Small intestine (tissue), 7 donors: ENCODE measurements at regions not wholly inside any gene's neighbourhood (a gene's known extent, or its start where the extent isn't known, plus 50 kb on each side); places are given as distances from the start of the nearest gene placed in this dataset.

Experiments used
- DNase-seq, 2 donors: peaks; one replicate each; pipeline versions ENCODE4 v3.0.0 to v3.0.0-alpha.2; 2013
- FAIRE-seq: peaks from 2 replicates; lab custom pipeline; 2012; peaks lifted over from hg19 to GRCh38; lab: Jason Lieb, UNC
- H3K27ac ChIP-seq, 3 donors: one replicate each; pipeline ENCODE4 v1.5.1; 2013; ENCODE audit warnings: low read length in 2 of 3, mild to moderate bottlenecking in 2 of 3, control low read depth in 1 of 3, inconsistent platforms in 1 of 3, low read depth in 1 of 3, moderate library complexity in 1 of 3
- H3K27me3 ChIP-seq, 3 donors: one replicate each; pipeline ENCODE4 v1.6.1; 2013; ENCODE audit warnings: low read length in 3 of 3, inconsistent platforms in 1 of 3; ENCODE audit not compliant: control insufficient read depth in 3 of 3, insufficient read depth in 3 of 3
- H3K36me3 ChIP-seq, 3 donors: one replicate each; pipeline ENCODE4 v1.6.1; 2013; ENCODE audit warnings: low read length in 3 of 3, inconsistent platforms in 1 of 3, low read depth in 1 of 3, mild to moderate bottlenecking in 1 of 3, moderate library complexity in 1 of 3; ENCODE audit not compliant: control insufficient read depth in 3 of 3, insufficient read depth in 2 of 3
- H3K4me1 ChIP-seq, 3 donors: one replicate each; pipeline ENCODE4 v1.6.1; 2013; ENCODE audit warnings: low read length in 2 of 3, inconsistent platforms in 1 of 3, low read depth in 1 of 3, mild to moderate bottlenecking in 1 of 3, moderate library complexity in 1 of 3; ENCODE audit not compliant: control insufficient read depth in 3 of 3, insufficient read depth in 2 of 3
- H3K4me3 ChIP-seq, 3 donors: one replicate each; pipeline ENCODE4 v1.5.1; 2013; ENCODE audit warnings: low read length in 3 of 3, control low read depth in 1 of 3, inconsistent platforms in 1 of 3, low read depth in 1 of 3, mild to moderate bottlenecking in 1 of 3, moderate library complexity in 1 of 3
- H3K9me3 ChIP-seq, 2 donors: one replicate each; pipeline ENCODE4 v1.6.1; 2013; ENCODE audit warnings: low read depth in 1 of 2, low read length in 1 of 2; ENCODE audit not compliant: control insufficient read depth in 2 of 2, insufficient read depth in 1 of 2
- WGBS, 3 donors: extraction: QIAGEN DNeasy Blood & Tissue Kit; methylation state at CpG; one replicate each; pipeline ENCODE4 v1.1.7; 2013; 5-methylcytosine and 5-hydroxymethylcytosine counted together
- donor health status: healthy with polysubstance abuse.
- donor health status: control.
- donor health status: control.
- donor health status: Bipolar disorder and iron deficiency.
- donor health status: healthy.

DNA sequence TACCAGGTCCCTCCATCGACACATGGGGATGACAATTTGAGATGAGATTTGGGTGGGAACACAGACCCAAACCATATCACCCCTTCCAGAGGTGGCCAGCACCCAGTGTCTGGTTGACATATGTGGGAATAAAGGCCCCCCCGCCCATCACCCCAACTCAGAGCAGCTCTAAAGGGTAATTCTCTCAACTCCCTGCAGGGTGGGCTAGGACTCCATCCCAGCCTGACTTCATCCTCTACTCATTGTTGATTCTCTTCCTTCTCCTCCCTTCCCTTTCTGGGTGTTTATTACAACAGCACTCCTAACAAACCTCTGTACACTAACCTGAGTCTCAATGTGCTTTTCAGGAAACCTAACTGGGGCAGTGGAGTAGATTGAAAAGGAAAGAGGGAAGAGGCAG lies 339.9 kb downstream of the ACTL7B start:
- Histone ChIP-seq H3K27me3 (peaks cover 0 to 2% (median 0%) of the 10 kb centered on the region in 3 donors), H3K27ac (no peak overlapping the region), H3K9me3 (no peaks in the 10 kb centered on the region), H3K4me3 (no peak overlapping the region), H3K36me3 (no peaks in the 10 kb centered on the region), H3K4me1 (no peaks in the 10 kb centered on the region)
- DNase-seq (no peak), FAIRE-seq (no peak)
- 81 to 92% (median 89%) methylated on average over 2 of the region's 2 CpGs for WGBS, 3 donors

- H3K27ac ChIP-seq, result no peak overlapping the region
- 75 to 79% (median 78%) methylated on average over 5 of the region's 5 CpGs for WGBS, 3 donors
- FAIRE-seq (no peak), DNase-seq (no peak)
- H3K9me3 ChIP-seq, result no peaks in the 10 kb centered on the region
- H3K36me3 ChIP-seq, result no peaks in the 10 kb centered on the region
- no peaks in the 10 kb centered on the region for H3K27me3 ChIP-seq
- no peak overlapping the region for H3K4me3 ChIP-seq
- no peaks in the 10 kb centered on the region for H3K4me1 ChIP-seq
Measured at GRCh38 chr9:108512426-108513173, 343.2 kb downstream of the ACTL7B start.

- FAIRE-seq (no peak), DNase-seq (no peak)
- no peaks in the 10 kb centered on the region for H3K36me3 ChIP-seq
- 86 to 97% (median 89%) methylated on average over 5 of the region's 5 CpGs for WGBS, 3 donors
- H3K27me3 ChIP-seq, result no peaks in the 10 kb centered on the region
- H3K27ac ChIP-seq, result no peak overlapping the region
- no peaks in the 10 kb centered on the region for H3K9me3 ChIP-seq
- no peak overlapping the region for H3K4me3 ChIP-seq
- no peaks in the 10 kb centered on the region for H3K4me1 ChIP-seq
Measured at GRCh38 chr9:108511307-108511706, 344.5 kb downstream of the ACTL7B start.

- FAIRE-seq, result no peak
- DNase-seq, result no peak
- H3K36me3 ChIP-seq, result no peaks in the 10 kb centered on the region
- no peak overlapping the region for H3K27ac ChIP-seq
- H3K4me1 ChIP-seq, result no peaks in the 10 kb centered on the region
- no peaks in the 10 kb centered on the region for H3K27me3 ChIP-seq
- WGBS, 3 donors, result 76 to 87% (median 84%) methylated on average over 4 of the region's 4 CpGs
- H3K4me3 ChIP-seq, result no peak overlapping the region
- peaks cover 0 to 9% of the 10 kb centered on the region in 2 donors for H3K9me3 ChIP-seq
Measured at GRCh38 chr9:108496846-108497245, 358.9 kb downstream of the ACTL7B start.

DNA sequence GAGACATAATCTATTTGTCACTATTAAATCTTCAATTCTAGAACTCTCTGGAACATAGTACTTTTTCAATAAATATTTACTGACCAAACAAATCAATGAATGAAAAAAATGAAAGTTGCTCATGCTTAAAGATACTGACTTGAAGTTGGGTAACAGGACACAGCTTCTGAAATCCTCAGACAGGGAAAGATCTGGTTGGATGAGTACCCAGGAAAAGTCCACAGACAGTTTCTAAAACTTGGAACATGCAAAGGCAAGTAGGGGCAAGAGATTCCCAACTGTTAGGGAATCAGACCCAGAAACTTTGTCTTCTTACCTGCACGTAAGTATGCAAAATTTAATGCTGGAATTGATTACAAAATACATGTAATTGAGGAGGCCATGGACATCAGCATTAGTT lies 366.2 kb downstream of the ACTL7B start:
- no peak for FAIRE-seq
- no peaks in the 10 kb centered on the region for H3K4me1 ChIP-seq
- no peak for DNase-seq
- H3K36me3 ChIP-seq, result no peaks in the 10 kb centered on the region
- H3K27ac ChIP-seq, result no peak overlapping the region
- H3K27me3 ChIP-seq, result no peaks in the 10 kb centered on the region
- no peak overlapping the region for H3K4me3 ChIP-seq
- H3K9me3 ChIP-seq, result no peaks in the 10 kb centered on the region
- 69 to 95% (median 92%) methylated on average over 1 of the region's 1 CpG for WGBS, 3 donors

DNA sequence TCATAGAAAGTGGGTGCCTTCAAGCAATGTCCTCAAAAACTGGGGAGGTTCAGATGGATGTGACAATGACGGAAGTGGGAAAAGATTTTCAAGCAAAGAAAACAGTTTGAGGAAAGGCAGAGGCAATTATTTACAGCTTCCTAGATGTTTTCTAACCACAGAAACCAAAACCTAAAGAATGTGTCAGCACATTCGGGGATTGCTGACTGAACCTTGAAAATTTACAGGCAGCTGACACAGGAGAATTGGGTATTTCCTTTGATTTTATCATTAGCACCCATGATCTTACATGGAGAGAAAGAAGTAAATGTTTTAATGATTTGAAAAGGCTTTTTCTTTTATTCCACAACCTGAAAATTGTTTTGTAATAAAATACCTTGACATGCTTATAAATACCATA lies 369.0 kb downstream of the ACTL7B start:
- Histone ChIP-seq H3K4me3 (no peak overlapping the region), H3K27ac (no peak overlapping the region), H3K36me3 (no peaks in the 10 kb centered on the region), H3K4me1 (no peaks in the 10 kb centered on the region), H3K27me3 (no peaks in the 10 kb centered on the region), H3K9me3 (no peaks in the 10 kb centered on the region)
- DNase-seq (no peak), FAIRE-seq (no peak)
- 59 to 84% (median 65%) methylated on average over 2 of the region's 2 CpGs for WGBS, 3 donors

DNA sequence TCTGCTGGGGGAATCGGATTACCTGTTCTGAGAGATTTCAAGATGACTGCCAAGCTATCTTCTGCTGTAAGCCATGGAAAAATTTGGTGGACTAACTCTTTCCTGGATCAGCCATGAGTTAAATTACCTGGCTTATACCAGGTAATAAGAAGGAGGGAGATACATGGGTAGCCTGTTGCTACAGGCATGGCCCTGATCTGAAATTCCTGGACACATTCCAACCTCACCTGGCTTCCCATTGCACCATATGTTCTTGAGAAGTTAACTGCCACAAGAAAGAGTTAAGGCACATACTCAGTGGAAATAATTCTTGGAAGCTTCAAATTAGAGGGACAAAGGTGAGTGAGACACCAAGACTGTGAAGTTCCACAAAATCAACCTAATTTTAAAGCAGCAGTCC lies 371.3 kb downstream of the ACTL7B start:
- FAIRE-seq (no peak), DNase-seq (no peak)
- H3K4me3 ChIP-seq, result no peak overlapping the region
- no peaks in the 10 kb centered on the region for H3K36me3 ChIP-seq
- H3K27me3 ChIP-seq, result no peaks in the 10 kb centered on the region
- no peak overlapping the region for H3K27ac ChIP-seq
- WGBS, 3 donors, result 88 to 93% (median 89%) methylated on average over 1 of the region's 1 CpG
- no peaks in the 10 kb centered on the region for H3K4me1 ChIP-seq
- H3K9me3 ChIP-seq, result no peaks in the 10 kb centered on the region

GRCh38 chr9:108483676-108484075 lies 372.1 kb downstream of the ACTL7B start:
- FAIRE-seq (no peak), DNase-seq (no peak)
- H3K36me3 ChIP-seq, result no peaks in the 10 kb centered on the region
- no peak overlapping the region for H3K27ac ChIP-seq
- 88 to 94% (median 90%) methylated on average over 2 of the region's 2 CpGs for WGBS, 3 donors
- no peaks in the 10 kb centered on the region for H3K4me1 ChIP-seq
- H3K27me3 ChIP-seq, result no peaks in the 10 kb centered on the region
- no peaks in the 10 kb centered on the region for H3K9me3 ChIP-seq
- no peak overlapping the region for H3K4me3 ChIP-seq
